Bronchial epithelial cell (primary cell): ENCODE measurements at regions not wholly inside any gene's neighbourhood (a gene's known extent, or its start where the extent isn't known, plus 50 kb on each side); places are given as distances from the start of the nearest gene placed in this dataset.

Experiments
- DNase-seq: peaks from one replicate; pipeline ENCODE4 v3.0.0-alpha.2; 2010; ENCODE audit warnings: low read depth
- FAIRE-seq: peaks from 2 replicates; lab custom pipeline; 2011; peaks lifted over from hg19 to GRCh38; lab: Jason Lieb, UNC
- H3K27me3 ChIP-seq: 2 replicates; pipeline ENCODE4 v1.5.1; 2011; ENCODE audit warnings: low read length; ENCODE audit not compliant: control insufficient read depth, insufficient read depth
- H3K36me3 ChIP-seq: 2 replicates; pipeline ENCODE4 v1.5.1; 2011; ENCODE audit warnings: low read length; ENCODE audit not compliant: control insufficient read depth, insufficient read depth
- H3K4me3 ChIP-seq: 2 replicates; pipeline ENCODE4 v1.5.1; 2011; ENCODE audit warnings: mild to moderate bottlenecking, low read depth, low read length, control low read depth
- CTCF ChIP-seq: IDR thresholded peaks from 2 replicates; pipeline ENCODE4 v1.5.1; 2011; ENCODE audit warnings: mild to moderate bottlenecking, moderate library complexity, low read length, control low read depth, inconsistent platforms; ENCODE audit not compliant: insufficient read depth, severe bottlenecking

GRCh38 chr6:137736911-137737310 is 130.1 kb upstream of the TNFAIP3 start:
- no peak for DNase-seq
- no peaks in the 10 kb centered on the region for H3K36me3 ChIP-seq
- no peaks in the 10 kb centered on the region for H3K27me3 ChIP-seq
- no peak for TF ChIP-seq CTCF
- no peak for FAIRE-seq
- H3K4me3 ChIP-seq: no peak overlapping the region

GRCh38 chr6:137737836-137738596 is 129.0 kb upstream of the TNFAIP3 start:
- FAIRE-seq (no peak), DNase-seq (peak; percentile 68)
- TF ChIP-seq CTCF: no peak
- Histone ChIP-seq H3K36me3 (no peaks in the 10 kb centered on the region), H3K27me3 (no peaks in the 10 kb centered on the region), H3K4me3 (no peak overlapping the region)

- Histone ChIP-seq H3K36me3 (no peaks in the 10 kb centered on the region), H3K4me3 (no peak overlapping the region), H3K27me3 (no peaks in the 10 kb centered on the region)
- TF ChIP-seq CTCF: no peak
- FAIRE-seq (no peak), DNase-seq (no peak)
Measured at GRCh38 chr6:137738931-137739504, 128.0 kb upstream of the TNFAIP3 start.

- no peak overlapping the region for H3K4me3 ChIP-seq
- DNase-seq (no peak), FAIRE-seq (no peak)
Measured at GRCh38 chr6:137739544-137739943, 127.5 kb upstream of the TNFAIP3 start.

GRCh38 chr6:137740091-137740755 is 126.8 kb upstream of the TNFAIP3 start:
- H3K4me3 ChIP-seq: no peak overlapping the region
- TF ChIP-seq CTCF: no peak
- FAIRE-seq (no peak), DNase-seq (no peak)
- H3K36me3 ChIP-seq: no peaks in the 10 kb centered on the region
- no peaks in the 10 kb centered on the region for H3K27me3 ChIP-seq

More at GRCh38 chr6:137739544-137739943, 127.5 kb upstream of the TNFAIP3 start:
- no peak for TF ChIP-seq CTCF
- Histone ChIP-seq H3K36me3 (no peaks in the 10 kb centered on the region), H3K27me3 (no peaks in the 10 kb centered on the region)
